Chondrocyte (in vitro differentiated cells): ENCODE measurements at regions not wholly inside any gene's neighbourhood (a gene's known extent, or its start where the extent isn't known, plus 50 kb on each side); places are given as distances from the start of the nearest gene placed in this dataset.
A peak's percentile ranks its signal among the peaks of the same experiment; 100 is the strongest.

Experiments
- DNase-seq: peaks from one replicate; pipeline ENCODE4 v3.0.0; 2021; ENCODE audit warnings: mixed read lengths, low spot score
- H3K27ac Mint-ChIP-seq: one replicate; pipeline ENCODE4 v1.8.0; 2021; ENCODE audit warnings: mild to moderate bottlenecking, moderate library complexity, mixed read lengths; ENCODE audit not compliant: unreplicated experiment
- H3K27me3 Mint-ChIP-seq: 2 replicates; pipeline ENCODE4 v1.8.0; 2021; ENCODE audit warnings: low read depth, mixed read lengths
- H3K36me3 Mint-ChIP-seq: 2 replicates; pipeline ENCODE4 v1.8.0; 2021; ENCODE audit warnings: low read depth, mixed read lengths
- H3K4me1 Mint-ChIP-seq: 2 replicates; pipeline ENCODE4 v1.8.0; 2021; ENCODE audit warnings: low read depth, mild to moderate bottlenecking, mixed read lengths
- H3K4me3 Mint-ChIP-seq: one replicate; pipeline ENCODE4 v1.8.0; 2021; ENCODE audit warnings: mild to moderate bottlenecking, moderate library complexity, mixed read lengths; ENCODE audit not compliant: unreplicated experiment
- H3K9me3 Mint-ChIP-seq: 2 replicates; pipeline ENCODE4 v1.8.0; 2021; ENCODE audit warnings: low read depth, mixed read lengths
- TF ChIP-seq, protein P1 (sequence below): fragments of 200-600 bp; sonication (generic); IDR thresholded peaks from 2 replicates; pipeline ENCODE4 v1.5.0; 2021; ENCODE audit warnings: antibody characterized with exemption, mild to moderate bottlenecking, moderate library complexity

DNA sequence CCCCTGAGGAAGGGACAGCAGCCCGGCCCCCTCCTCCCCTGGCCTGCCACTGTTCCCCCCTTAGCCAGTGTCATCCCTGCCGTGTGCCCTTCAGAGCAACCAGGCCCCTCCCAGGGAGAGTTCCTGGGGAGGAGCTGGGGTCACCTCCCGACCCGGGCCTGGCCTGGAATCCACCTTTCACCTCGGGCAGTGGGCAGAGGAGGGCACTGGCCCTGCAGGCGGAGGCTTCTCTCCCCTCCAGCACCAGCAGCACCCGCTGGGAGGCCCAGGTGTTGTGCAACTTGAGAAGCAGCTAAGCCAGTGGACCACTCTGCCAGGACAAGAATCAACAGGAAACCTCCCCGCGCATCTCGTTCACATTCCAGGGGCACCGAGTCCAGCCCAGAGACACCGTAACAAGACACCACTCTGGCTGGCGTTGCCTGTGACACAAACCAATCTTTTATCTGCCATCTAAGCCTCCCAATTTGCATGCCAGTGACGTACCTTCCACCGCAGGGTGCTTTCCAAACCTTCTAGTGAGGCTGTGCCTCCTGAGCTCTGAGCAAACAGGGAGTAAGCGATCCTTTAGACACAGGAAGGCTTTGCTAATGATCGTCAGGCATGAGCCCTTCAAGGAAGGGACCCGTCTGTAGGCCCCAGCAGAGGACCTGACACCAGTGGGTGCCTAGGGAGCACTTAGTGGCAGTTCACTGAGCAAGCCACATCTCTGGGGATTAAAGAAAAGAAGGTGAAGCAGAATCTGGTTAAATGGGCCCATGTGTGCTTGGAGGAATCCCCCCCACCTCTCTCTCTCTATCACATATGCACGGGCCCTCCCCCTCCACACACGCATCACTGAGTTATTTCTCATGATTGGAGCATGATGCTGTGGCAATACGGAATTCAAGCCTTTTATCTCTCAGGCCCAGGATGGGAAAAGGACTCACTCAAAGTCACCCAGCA lies 98.9 kb upstream of the TLE3 start:
- H3K9me3 Mint-ChIP-seq = peaks cover 4% of the 10 kb centered on the region
- TF ChIP-seq, protein P1, sequence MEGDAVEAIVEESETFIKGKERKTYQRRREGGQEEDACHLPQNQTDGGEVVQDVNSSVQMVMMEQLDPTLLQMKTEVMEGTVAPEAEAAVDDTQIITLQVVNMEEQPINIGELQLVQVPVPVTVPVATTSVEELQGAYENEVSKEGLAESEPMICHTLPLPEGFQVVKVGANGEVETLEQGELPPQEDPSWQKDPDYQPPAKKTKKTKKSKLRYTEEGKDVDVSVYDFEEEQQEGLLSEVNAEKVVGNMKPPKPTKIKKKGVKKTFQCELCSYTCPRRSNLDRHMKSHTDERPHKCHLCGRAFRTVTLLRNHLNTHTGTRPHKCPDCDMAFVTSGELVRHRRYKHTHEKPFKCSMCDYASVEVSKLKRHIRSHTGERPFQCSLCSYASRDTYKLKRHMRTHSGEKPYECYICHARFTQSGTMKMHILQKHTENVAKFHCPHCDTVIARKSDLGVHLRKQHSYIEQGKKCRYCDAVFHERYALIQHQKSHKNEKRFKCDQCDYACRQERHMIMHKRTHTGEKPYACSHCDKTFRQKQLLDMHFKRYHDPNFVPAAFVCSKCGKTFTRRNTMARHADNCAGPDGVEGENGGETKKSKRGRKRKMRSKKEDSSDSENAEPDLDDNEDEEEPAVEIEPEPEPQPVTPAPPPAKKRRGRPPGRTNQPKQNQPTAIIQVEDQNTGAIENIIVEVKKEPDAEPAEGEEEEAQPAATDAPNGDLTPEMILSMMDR = no peak
- no peak overlapping the region for H3K4me3 Mint-ChIP-seq
- no peak for DNase-seq
- peak overlapping the region; percentile 90 for H3K27ac Mint-ChIP-seq
- peaks cover 44% of the 10 kb centered on the region for H3K4me1 Mint-ChIP-seq
- H3K27me3 Mint-ChIP-seq = peaks cover 2% of the 10 kb centered on the region
- H3K36me3 Mint-ChIP-seq = peaks cover 3% of the 10 kb centered on the region

DNA sequence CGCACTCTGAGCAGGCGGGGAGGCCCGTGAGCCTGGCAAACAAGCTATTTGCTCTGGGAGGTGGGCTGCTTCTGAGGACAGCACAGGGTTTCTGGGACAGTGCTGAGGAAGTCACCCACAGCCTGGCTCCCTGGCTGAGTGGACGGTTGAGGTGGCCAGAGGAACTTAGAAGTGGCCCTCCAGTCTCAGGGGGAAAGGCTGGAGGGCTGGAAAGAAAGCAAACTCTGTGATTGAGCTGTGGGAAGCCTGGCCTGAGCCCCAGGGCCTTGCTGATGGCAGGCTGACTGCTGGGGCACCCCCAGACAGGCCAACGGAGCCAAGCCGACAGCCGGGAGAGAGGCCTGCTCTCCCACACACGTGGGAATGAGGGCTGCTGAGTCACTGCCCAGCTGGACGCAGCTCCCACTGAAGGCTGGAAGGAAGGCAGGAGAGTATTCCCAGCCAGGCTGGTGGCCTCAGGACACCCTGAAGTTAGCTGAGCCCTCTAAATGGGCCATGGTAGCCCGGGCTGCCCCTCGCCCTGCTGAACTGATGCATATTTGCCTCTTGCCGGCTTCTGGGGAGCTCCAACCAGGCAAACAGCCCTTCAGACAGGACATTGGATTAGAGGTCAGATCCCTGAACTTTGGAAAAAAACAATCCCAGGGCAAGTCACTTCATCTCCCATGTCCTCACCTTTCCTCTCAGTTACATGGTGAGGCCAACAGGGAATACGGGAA lies 98.0 kb upstream of the TLE3 start:
- Mint-ChIP-seq H3K4me1 (peaks cover 44% of the 10 kb centered on the region), H3K9me3 (peaks cover 9% of the 10 kb centered on the region), H3K27ac (peak overlapping the region; percentile 90), H3K36me3 (peaks cover 5% of the 10 kb centered on the region), H3K27me3 (peaks cover 2% of the 10 kb centered on the region), H3K4me3 (peak overlapping the region; percentile 36)
- TF ChIP-seq, protein P1 = no peak
- DNase-seq = no peak

DNA sequence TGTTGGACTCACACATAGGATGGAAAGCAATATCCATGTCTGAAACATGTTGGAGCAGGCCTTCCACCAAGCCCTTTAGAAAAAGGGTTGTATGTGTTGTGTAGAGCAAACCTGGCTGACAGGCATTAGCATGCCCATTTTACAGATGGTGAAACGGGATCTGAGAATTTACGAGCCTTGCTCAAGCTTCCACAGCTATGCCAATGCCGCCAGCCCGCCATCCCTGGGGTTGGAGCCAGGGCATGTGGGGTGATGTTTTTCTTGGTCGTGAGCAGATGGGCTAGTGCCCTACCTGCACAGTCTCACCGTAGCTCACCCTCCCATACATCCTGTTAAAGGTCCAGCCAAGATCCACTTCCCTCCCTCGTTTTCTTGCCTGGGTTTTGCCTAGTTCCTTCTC lies 97.5 kb upstream of the TLE3 start:
- TF ChIP-seq, protein P1 = no peak
- Mint-ChIP-seq H3K4me3 (no peak overlapping the region), H3K9me3 (peaks cover 9% of the 10 kb centered on the region), H3K4me1 (peaks cover 39% of the 10 kb centered on the region), H3K36me3 (peaks cover 5% of the 10 kb centered on the region), H3K27me3 (peaks cover 2% of the 10 kb centered on the region), H3K27ac (peak overlapping the region; percentile 90)
- no peak for DNase-seq

DNA sequence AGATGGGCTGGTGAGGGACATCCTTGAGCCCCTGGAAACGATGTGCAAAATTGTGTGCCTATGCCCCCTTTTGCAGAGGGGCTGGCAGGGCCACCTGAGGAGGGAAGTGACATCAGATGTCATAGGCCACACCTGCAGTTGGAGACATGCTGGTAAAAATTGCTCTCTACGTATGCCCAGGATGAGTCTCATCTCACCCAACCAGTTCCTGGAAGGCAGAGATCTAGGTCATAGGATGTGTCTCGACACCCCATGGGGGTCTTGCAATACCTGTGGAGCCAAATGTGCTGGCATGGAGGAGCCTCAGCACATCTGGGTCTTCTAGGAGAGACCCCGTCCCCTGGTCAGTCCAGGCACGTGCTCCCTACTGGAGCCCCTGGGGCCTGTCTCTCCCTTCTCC lies 96.5 kb upstream of the TLE3 start:
- no peak for DNase-seq
- TF ChIP-seq, protein P1 = no peak
- Mint-ChIP-seq H3K36me3 (peaks cover 5% of the 10 kb centered on the region), H3K27ac (no peak overlapping the region), H3K4me1 (peaks cover 31% of the 10 kb centered on the region), H3K4me3 (no peak overlapping the region), H3K9me3 (peaks cover 9% of the 10 kb centered on the region), H3K27me3 (peaks cover 2% of the 10 kb centered on the region)

DNA sequence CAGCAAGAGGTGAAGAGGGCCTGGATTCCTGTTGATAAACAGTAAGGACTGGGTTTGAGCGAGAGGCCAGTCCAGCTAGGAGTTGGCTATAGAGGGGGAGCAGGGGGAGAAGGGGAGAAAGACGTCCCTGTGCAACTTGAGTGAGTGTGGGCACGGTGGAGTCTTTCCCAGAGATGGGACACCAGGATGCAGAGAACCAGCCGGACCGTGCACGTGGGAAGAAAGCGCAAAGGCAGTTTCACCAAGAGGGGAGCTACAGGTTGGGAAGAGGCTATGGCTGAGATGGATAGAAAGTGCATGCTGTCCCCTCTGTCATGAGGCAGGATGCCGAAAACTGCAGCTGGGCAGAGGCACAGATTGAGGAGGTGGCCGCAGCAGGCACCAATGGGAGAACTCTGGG lies 96.0 kb upstream of the TLE3 start:
- no peak for DNase-seq
- H3K27ac Mint-ChIP-seq = no peak overlapping the region
- H3K9me3 Mint-ChIP-seq = peaks cover 9% of the 10 kb centered on the region
- H3K27me3 Mint-ChIP-seq = peaks cover 6% of the 10 kb centered on the region
- peaks cover 5% of the 10 kb centered on the region for H3K36me3 Mint-ChIP-seq
- TF ChIP-seq, protein P1 = no peak
- peaks cover 31% of the 10 kb centered on the region for H3K4me1 Mint-ChIP-seq
- H3K4me3 Mint-ChIP-seq = no peak overlapping the region
